LHCN-M2 (cell line): ENCODE measurements at regions not wholly inside any gene's neighbourhood (a gene's known extent, or its start where the extent isn't known, plus 50 kb on each side); places are given as distances from the start of the nearest gene placed in this dataset.
"Not testable (repeated sequence)": the region's sequence is repeated elsewhere in the genome, so short reads cannot be mapped to it uniquely, and the experiment has no call there.

ENCODE experiments used
- DNase-seq: peaks from one replicate; pipeline ENCODE4 v3.0.0-alpha.2; 2012; ENCODE audit warnings: low read depth

DNA sequence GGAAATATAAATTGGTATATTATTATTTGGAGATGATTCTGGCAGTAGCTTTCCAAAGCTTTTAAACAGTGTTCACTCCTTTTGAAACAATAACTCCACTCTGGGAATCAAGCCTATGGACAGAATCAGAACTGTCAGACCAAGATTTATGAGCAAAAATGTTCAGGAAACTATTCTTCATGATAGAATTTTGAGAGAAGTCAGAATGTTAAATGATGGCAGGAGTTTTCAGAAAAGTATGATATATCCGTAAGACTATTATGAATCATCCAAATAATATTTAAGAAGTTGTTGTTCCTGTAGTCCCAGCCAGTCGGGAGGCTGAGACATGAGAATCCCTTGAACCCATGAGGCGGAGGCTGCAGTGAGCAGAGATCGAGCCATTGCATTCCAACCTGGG lies 50.5 kb upstream of the ADGRG2 start:
- no peak for DNase-seq

DNA sequence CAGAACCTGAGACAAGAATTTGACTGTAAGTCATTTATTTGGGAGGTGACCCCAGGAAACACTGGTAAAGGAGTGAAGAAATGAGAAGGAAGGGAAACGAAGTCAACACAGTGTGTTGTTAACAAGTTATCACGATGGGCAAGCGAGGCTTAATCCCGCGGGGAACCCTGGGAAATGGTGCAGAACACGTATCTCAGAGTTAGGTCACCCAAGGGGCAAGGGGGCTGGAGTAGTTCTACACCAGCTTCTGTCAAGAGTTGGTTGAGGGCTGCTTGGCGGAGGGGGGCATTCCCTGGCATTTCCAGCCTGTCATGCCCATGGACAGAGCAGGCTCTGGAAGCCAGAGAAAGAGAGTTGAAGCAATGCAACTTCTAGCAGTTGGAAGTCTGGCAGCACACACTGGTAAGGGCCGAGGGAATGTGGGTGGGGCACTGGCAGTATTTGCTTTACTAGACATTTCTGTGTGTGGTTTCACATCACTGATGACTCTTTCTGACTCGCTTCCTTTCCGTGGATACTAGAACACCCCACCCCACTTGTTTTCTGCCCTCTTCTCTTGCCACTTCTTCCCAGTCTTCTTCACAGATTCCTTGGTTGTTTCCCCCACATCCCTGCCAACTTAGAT lies 52.2 kb upstream of the ADGRG2 start:
- DNase-seq = peak; percentile 59

DNA sequence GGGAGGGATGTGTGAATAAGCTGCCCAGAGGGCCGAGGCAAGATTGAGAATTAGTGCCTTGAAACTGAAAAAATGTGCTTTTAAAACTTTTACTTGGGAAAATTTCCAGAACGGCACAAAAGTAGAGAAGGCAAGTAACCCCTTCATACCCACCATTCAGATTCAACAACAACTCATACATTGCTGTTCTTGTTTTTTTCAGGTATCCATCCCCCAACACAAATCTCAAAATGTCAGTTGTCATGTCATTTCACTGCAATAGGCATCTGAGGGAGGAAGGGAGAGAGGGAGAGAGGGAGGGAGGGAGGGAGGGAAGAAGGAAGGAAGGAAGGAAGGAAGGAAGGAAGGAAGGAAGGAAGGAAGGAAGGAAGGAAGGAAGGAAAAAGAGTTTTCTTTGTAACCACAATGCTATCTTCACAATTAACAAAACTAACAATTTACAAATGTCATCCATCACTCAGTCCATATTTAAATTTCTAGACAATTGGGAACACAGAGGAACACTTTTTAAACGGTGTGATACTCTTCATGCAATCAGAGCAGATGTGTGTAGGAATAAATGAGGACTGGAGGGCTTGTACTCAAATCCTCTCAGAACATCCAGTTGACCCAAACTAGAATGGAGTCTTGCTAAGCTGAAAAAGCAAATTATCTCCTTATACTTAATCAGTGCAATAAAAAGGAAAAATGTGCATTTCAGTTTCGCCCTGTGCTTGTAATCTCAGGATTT lies 54.8 kb upstream of the ADGRG2 start:
- no peak for DNase-seq

DNA sequence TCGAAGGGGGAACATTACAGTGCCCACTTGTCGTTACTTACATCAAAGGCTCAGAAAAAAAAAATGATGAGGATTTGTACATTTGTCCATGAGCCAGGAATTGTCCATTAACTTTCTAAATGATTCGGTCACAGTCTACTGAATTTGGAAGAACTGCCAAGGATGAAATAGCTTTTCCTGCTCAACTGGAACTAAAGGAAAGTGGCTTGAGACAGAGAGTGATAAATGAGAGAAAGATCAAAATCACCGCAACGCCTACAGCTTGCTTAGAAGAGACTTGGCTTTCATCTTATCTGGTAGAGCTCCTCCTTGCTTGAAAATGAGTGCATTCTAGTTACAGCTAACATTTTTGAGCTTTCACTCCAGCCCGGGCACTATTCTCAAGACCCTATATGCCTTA lies 55.5 kb upstream of the ADGRG2 start:
- DNase-seq = no peak

DNA sequence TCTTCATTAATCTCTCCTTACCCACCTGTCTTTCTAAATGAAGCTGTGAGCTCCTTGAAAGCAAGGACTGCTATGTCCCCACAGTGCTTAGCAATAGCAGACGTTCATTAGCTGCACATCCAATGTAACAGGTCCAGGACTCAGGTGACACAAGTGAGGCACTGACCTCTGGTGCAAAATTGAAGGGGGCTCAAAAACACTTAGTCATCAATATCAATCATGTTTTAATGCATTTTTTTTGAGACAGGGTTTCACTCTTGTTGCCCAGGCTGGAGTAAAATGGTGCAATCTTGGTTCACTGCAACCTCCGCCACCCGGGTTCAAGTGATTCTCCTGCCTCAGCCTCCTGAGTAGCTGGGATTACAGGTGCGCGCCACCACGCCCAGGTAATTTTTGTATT lies 56.1 kb upstream of the ADGRG2 start:
- DNase-seq = no peak

DNA sequence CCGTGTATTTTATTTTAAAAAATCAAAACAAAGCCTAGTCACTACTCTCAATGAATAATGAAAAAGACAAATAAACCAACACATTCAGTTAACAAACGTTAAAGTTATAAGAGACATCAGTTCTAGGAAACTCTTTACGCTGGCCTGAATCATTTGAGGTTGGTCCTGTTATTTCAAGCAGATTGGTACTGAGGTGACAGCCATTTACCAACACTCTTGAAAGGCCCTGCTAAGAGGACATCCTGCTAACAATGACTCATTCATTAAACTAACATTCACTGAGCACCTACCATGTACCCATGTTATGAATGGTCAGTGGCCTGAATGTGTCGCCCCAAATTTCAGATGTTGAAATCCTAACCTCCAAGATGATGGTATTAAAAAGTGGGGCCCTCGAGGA lies 57.1 kb upstream of the ADGRG2 start:
- no peak for DNase-seq

DNA sequence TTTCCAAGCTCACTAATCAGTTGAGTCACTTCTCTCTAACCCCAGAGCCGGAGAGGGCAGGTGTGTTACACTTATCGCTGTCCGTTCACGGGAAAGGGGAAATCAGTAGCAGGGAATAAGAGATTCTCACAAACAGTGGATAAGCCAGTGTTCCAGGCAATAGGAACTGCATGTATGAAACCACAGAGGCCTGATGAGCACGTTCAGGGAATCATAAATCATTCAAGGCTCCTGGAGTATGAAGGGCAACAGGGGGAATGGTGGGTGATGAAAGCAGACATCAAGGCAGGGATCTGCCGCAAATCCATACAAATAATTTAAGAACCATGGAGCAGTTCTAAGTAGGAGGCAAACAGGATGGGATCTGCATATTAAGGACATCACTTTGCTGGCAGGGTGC lies 59.1 kb upstream of the ADGRG2 start:
- DNase-seq = no peak

DNA sequence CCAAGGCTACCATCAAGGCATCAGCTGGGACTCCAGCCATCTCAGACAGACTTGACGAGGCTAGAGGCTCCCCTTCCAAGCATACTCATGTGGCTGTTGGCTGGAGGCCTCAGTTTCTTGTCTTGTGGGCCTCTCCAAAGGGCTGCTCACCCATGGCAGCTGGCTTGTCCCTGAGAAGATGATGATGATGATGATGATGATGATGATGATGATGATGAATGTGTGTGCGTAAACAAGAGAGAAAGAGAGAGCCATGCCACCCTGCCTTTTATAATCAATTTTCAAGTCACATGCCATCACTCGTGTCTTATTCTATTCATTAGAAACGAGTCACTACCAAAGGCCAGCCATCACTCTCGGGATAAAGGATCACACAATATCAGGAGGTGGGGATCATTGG lies 60.5 kb upstream of the ADGRG2 start:
- no peak for DNase-seq

DNA sequence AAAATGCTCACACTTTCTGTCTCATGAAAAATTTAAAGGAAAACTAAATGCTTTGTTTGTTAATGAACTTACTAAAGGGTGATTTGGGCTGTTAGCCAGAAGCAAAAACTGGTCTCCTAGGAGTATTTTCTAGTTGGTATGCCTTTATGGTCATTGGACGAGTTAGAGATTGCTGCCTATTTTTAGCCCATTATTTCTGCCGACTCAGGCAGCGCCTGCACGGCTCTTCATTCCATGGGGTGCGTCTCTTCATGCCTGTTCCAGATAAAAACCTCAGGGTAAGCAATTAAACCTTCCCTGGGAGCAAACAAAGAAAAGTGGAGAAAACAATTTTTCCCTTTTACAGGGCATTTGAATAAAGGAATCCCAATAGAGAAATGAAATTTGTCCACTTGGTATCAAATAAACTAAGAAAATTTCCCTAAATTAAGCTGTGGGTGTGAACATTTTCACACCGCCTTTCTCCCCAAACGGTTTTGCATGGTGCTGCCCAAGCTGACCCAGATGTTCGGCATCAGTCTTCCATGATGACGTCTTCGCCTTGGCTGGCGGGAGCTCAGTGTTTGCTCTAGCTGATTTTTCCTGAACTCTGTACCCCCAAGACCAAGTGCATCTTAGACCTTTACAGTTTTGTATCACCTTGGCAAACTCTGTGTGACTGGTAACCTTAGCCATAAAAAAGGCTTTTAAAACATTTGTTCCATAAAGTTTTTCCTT lies 61.7 kb upstream of the ADGRG2 start:
- DNase-seq = no peak

DNA sequence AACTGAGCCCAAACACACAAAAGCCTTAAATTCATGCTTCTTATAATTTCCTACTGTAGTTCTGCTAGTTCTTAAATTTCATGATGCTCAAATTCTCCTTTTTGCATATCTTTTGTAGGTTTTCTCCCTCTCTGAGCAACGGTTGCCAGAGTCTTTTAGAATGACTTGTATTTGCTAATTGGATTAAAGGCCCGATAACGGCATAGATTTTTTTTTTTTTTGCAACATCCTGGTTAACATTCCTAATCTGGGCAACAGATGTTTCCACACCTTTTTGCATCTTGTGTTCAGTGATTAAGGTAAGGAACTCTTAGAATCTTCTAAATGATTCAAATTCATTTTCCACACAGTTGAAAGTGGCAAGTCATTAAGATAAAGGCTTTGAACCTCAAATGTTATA lies 66.3 kb upstream of the ADGRG2 start:
- DNase-seq = no peak

DNA sequence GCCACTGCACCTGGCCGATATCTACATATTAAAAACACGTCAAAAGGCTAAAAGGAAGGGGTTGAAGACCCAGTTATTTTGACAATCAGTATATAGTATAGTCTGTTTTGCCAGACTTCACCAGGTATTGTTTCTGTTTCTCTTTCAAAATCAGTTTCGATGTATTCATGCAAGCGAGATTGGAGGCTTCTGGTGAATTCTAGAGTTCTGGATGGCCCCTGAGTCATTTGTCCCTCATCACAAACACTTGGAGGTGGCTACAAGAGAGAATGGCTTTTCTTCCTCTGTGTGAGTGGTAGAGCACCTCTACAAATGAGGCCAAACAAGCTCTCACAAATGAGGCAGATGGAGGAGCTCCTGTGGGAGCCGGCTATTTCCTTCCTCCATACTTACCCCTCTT lies 68.6 kb upstream of the ADGRG2 start:
- no peak for DNase-seq

DNA sequence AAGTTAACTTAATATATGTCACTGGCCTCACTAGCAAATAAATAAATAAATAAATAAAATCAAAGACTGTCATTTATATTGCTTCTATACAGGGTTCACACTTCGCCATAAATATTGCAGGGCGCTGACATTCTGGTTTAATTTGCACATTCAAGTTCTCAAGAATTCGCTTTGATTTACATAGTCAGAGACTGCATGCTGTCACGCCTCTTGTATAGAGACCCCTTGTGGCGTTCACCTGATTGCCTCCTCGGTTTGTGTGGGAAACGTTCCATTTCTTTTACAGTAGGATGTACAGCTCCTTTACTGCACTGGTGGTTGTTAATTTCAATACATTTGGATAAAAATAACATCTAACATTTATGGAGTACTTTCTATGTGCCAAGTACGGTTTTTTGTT lies 71.3 kb upstream of the ADGRG2 start:
- no peak for DNase-seq

DNA sequence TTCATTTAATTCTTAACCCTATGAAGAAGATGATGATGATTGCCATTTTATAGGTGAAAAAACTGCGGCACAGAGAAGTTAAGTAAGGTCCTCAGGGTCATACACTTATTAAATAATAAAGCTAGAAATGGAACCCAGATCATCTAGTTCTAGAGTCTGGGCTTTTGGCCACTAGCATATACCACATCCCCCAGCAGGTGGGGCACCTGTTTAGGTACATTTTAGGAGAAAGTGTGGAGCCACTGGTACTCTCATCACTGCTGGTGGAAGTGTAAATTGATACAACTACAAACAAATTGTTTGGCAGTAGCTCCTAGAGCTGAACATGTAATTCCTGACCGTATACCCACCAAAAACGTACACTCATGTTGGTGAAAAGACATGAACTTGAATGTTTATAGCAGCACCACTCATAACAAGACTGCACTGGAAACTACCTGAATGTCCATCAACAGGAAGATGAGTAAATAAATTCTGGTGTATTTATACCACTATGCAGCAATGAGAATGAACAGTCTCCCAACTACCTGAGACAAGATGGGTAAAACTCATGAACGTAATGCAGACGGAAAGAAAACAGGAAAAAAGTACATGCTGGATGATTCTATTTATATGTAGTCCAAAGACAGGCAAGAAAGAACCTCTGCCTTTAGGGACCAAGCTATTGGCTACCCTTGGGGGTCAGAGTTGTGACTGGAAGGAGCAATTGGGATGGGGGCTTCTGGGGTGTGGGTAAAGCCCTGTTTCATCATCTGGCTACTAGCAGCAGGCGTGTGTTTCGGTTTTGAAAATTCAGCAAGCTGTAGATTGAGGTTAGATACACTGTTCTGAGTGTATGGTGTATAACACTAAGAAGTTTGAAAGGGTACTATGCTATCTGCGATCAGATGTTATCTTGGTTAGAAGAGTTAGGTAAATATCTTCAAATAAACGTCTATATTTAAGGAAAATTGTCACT lies 72.3 kb upstream of the ADGRG2 start:
- DNase-seq = no peak

DNA sequence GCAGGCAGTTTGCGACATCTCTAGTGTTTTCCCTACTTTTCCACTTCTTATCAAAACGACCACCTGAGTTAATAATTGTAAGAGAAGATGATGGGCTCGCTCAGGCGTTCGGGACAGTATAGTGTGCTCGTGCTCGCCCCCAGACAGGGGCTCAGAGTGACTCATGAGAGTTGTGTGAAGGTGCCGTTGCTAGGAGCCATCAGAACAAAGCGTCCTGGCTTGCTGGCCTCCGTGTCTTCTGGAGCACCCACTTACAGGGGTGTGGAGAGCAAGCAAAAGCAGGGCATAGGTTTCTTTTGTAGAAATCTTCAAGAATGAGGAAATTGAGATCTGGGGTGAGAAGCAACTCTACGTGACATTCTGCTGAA lies 73.0 kb upstream of the ADGRG2 start:
- DNase-seq = no peak

DNA sequence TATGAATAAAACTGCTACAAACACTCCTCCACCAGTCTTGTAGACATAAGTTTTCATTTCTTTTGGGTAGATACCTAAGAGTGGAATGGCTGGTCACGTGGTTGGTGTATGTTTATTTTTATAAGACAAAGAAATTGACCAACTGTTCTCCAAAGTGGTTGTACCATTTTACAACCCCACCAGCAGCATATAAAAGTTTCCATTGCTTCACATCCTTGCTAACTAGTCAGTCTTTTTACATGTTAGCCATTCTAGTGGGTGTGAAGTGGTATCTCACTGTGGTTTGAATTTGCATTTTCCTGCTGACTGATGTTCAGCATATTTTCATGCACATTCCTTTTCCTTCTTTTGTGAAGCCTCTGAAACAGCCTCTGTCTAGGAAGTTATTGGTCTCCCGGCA lies 76.2 kb upstream of the ADGRG2 start:
- no peak for DNase-seq

DNA sequence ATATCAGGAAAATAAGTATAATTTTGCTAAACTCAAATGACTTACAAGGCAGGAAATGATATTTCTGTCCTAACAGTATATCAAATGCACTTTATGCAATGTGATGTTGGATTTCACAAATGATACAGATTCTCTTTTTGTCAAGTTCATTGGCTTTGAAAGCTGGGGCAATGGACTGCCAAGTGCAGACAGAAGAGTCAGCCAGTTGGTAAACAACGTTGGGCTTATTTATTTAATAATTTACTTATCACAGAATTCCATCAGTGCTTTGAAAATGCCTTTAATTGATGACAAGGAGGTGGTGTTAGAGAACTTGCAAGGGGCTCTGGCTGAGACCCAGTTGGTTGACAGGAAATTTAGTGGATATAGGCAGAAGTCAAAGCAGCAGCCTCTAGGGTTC lies 79.9 kb upstream of the ADGRG2 start:
- DNase-seq = no peak

DNA sequence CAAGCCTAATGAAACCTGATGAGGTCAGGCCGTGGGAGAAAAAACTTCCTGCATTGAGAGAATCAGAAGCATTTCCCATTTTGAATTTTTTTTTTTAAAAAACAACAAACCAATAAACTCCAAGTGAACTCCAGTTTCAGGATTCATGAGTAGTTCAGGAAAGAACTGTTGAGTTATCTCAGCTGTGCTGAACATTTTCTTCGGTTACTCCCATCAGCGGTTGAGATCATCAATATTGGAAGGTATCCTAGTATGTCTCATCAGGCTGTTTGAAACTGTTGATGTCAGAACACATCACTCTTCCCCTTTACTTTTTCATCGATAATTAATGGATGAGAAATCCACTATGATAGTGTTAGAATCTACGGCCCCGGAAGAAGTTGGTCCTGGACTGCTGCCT lies 82.4 kb upstream of the ADGRG2 start:
- DNase-seq = no peak

DNA sequence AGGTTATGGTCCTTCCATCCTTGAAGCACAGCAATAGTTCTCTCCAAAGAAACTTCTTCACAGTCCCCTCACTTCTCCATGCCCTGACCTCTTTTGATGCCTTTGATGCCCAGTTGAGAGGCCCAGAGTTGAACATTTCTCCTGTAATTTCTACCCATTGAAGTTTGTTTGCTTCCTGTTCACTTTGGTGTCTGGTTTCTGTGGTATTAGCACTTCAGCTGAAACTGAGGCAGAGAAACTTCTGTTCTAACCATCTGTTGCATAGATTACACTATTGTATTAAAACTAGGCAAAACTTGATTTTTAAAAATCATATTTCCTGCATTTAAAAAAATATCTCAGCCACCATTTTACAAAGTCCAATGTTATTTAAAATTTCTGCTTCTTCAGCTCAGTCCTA lies 89.8 kb upstream of the ADGRG2 start:
- DNase-seq = no peak

DNA sequence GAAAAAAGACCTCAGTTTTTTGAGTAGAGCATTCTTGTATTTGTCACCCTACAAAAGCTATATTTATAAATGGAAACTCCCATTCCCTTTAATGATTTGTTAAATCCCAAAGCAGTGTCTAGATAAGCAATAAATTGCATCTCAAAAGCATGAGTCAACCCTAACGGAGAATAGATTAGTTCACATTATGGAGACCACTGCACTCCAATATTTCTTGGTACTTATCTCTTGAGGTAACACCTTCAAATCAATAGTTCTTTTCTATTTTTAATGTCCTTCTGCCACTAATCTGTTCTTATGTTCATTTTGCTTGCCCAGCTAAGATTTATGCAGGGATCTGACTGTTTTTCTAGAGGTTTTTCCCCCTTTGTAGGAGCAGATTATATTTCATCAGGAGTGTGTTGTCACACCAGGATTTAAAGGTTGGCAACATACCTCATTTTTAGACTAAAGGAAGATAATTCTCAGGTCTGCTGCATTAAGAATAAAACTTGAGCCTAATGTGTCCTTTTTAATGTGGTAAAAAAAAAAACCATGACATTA lies 91.4 kb upstream of the ADGRG2 start:
- DNase-seq = no peak

DNA sequence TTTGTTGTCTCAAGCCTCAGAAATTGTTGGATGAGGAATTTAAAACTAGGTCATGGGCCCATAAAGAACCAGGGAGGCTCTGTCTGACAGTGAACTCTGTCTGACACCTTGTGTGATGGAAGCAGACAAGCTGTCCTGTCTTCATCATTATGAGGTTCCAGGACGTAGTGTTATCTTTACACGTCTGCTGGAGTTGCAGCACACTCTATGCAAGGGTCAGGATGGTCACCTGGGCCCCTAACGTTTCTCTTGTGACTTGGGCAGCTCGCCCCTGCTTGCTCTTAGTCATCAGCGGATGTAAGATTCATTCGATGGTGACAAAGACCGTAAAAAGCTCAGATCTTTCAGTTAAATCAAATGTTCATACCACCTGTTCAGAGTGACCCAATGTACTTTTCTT lies 92.0 kb upstream of the ADGRG2 start:
- DNase-seq = peak; percentile 3

DNA sequence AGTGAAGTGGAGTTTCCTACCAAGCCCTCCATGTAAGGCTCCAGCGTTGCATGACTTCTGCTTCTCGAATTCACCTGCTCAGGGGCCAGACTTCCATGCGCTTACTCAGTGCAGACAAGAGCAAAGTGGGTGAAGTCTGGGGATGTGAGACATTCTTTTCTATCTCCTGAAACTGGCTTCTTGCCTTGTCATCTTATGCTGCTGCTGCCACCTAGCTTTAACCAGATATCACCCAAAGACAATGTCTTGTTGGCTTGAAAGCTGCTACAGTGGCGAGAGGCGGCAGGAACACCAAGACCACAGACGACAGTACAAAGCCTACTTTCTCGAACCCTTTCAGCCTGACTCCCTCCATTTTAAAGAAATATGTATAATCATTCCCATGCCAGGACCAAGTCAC lies 103.6 kb upstream of the ADGRG2 start:
- peak; percentile 3 for DNase-seq

DNA sequence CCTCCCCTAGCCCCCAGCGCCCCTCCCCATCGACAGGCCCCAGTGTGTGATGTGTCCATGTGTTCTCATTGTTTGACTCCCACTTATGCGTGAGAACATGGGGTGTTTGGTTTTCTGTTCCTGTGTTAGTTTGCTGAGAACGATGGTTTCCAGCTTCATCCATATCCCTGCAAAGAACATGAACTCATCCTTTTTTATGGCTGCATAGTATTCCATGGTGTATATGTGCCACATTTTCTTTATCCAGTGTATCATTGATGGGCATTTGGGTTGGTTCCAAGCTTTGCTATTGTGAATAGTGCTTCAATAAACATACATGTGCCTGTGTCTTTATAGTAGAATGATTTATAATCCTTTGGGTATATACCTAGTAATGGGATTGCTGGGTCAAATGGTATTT lies 107.6 kb upstream of the ADGRG2 start:
- DNase-seq = not testable (repeated sequence)
